ENCODE measurements at regions not wholly inside any gene's neighbourhood (a gene's known extent, or its start where the extent isn't known, plus 50 kb on each side); places are given as distances from the start of the nearest gene placed in this dataset.

GRCh38 chr12:13273850-13274249, 77.3 kb downstream of the EMP1 start:
- no peak for DNase-seq (ENCODE audit: low read depth in 1 of 2, low spot score in 1 of 2)
- H3K27ac ChIP-seq (replicated peaks): no peak overlapping the region
- H3K27me3 ChIP-seq (ENCODE audit: insufficient read depth, poor library complexity, severe bottlenecking): peaks cover 12% of the 10 kb centered on the region
- H3K4me3 ChIP-seq (replicated peaks; ENCODE audit: insufficient read depth, low read length): no peak overlapping the region
- TF ChIP-seq REST (IDR thresholded peaks at IDR 0.05; ENCODE audit: insufficient replicate concordance, low read depth) (no peak), POLR2AphosphoS5 (IDR thresholded peaks at IDR 0.05; ENCODE audit: low read depth) (no peak), SPI1 (IDR thresholded peaks at IDR 0.05; ENCODE audit: borderline replicate concordance, low read depth) (no peak), GABPA (IDR thresholded peaks at IDR 0.05; ENCODE audit: low read depth) (no peak), CTCF (IDR thresholded peaks at IDR 0.05; ENCODE audit: insufficient read depth, low read length) (no peak)

- Histone ChIP-seq H3K27ac (replicated peaks) (no peak overlapping the region), H3K4me3 (replicated peaks; ENCODE audit: insufficient read depth, low read length) (no peak overlapping the region), H3K27me3 (ENCODE audit: insufficient read depth, poor library complexity, severe bottlenecking) (peaks cover 12% of the 10 kb centered on the region)
- no peak for DNase-seq (ENCODE audit: low read depth in 1 of 2, low spot score in 1 of 2)
- TF ChIP-seq POLR2AphosphoS5 (IDR thresholded peaks at IDR 0.05; ENCODE audit: low read depth) (no peak), CTCF (IDR thresholded peaks at IDR 0.05; ENCODE audit: insufficient read depth, low read length) (no peak), REST (IDR thresholded peaks at IDR 0.05; ENCODE audit: insufficient replicate concordance, low read depth) (no peak), GABPA (IDR thresholded peaks at IDR 0.05; ENCODE audit: low read depth) (no peak), SPI1 (IDR thresholded peaks at IDR 0.05; ENCODE audit: borderline replicate concordance, low read depth) (no peak)
Measured at GRCh38 chr12:13273097-13273496, 76.6 kb downstream of the EMP1 start.

- DNase-seq (ENCODE audit: low read depth in 1 of 2, low spot score in 1 of 2): no peak
Measured at GRCh38 chr12:13270817-13271216, 74.3 kb downstream of the EMP1 start.

More at GRCh38 chr12:13270817-13271216, 74.3 kb downstream of the EMP1 start:
- H3K4me3 ChIP-seq (replicated peaks; ENCODE audit: insufficient read depth, low read length): no peak overlapping the region
- peaks cover 5% of the 10 kb centered on the region for H3K27me3 ChIP-seq (ENCODE audit: insufficient read depth, poor library complexity, severe bottlenecking)
- H3K27ac ChIP-seq (replicated peaks): no peak overlapping the region
- TF ChIP-seq CTCF (IDR thresholded peaks at IDR 0.05; ENCODE audit: insufficient read depth, low read length) (no peak), GABPA (IDR thresholded peaks at IDR 0.05; ENCODE audit: low read depth) (no peak), REST (IDR thresholded peaks at IDR 0.05; ENCODE audit: insufficient replicate concordance, low read depth) (no peak), POLR2AphosphoS5 (IDR thresholded peaks at IDR 0.05; ENCODE audit: low read depth) (no peak), SPI1 (IDR thresholded peaks at IDR 0.05; ENCODE audit: borderline replicate concordance, low read depth) (no peak)
